ENCODE measurements at regions not wholly inside any gene's neighbourhood (a gene's known extent, or its start where the extent isn't known, plus 50 kb on each side); places are given as distances from the start of the nearest gene placed in this dataset.

- no peak for ATAC-seq
- TF ChIP-seq POLR2A (IDR thresholded peaks at IDR 0.05): no peak
- TF ChIP-seq, protein P1, sequence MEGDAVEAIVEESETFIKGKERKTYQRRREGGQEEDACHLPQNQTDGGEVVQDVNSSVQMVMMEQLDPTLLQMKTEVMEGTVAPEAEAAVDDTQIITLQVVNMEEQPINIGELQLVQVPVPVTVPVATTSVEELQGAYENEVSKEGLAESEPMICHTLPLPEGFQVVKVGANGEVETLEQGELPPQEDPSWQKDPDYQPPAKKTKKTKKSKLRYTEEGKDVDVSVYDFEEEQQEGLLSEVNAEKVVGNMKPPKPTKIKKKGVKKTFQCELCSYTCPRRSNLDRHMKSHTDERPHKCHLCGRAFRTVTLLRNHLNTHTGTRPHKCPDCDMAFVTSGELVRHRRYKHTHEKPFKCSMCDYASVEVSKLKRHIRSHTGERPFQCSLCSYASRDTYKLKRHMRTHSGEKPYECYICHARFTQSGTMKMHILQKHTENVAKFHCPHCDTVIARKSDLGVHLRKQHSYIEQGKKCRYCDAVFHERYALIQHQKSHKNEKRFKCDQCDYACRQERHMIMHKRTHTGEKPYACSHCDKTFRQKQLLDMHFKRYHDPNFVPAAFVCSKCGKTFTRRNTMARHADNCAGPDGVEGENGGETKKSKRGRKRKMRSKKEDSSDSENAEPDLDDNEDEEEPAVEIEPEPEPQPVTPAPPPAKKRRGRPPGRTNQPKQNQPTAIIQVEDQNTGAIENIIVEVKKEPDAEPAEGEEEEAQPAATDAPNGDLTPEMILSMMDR (IDR thresholded peaks at IDR 0.05): no peak
- no peaks in the 10 kb centered on the region for H3K27me3 ChIP-seq
- H3K27ac ChIP-seq: no peak overlapping the region
- H3K4me3 ChIP-seq: no peak overlapping the region
- H3K36me3 ChIP-seq (replicated peaks in 1 of 2; ENCODE audit: insufficient read depth in 1 of 2, low read depth in 2 of 2): no peaks in the 10 kb centered on the region
- peaks cover 0 to 7% (median 0%) of the 10 kb centered on the region in 3 donors for H3K9me3 ChIP-seq
- 70 to 82% methylated on average over 5 of the region's 5 CpGs for WGBS, 2 donors
- H3K4me1 ChIP-seq: no peaks in the 10 kb centered on the region
- intact Hi-C loops (cut with DNase I): no loop called here
- no peak for DNase-seq
Measured at GRCh38 chr14:62347562-62348011, 585.4 kb downstream of the SNAPC1 start.

DNA sequence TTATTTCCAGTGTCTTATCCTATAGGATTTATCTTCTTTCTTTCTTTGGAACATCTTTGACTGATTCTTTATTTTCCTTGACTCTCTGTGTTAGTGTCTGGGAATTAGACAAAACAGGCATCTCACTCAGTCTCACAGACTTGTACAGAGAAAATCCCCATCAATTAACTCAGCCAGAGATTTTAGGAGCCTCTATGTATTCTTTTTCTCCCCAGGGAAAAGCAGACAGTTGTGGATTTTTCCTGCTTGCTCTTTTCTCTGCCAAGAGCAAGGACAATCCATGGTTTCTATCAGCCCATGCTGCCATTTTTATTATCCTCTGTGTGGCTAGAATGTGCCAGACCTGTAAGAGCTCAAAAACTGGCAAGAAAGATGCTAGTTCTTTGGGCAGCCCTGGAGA is 595.1 kb downstream of the SNAPC1 start:
- DNase-seq: no peak
- H3K27ac ChIP-seq: no peak overlapping the region
- no peaks in the 10 kb centered on the region for H3K4me1 ChIP-seq
- H3K9me3 ChIP-seq: peaks cover 0 to 15% (median 0%) of the 10 kb centered on the region in 3 donors
- TF ChIP-seq POLR2A (IDR thresholded peaks at IDR 0.05): no peak
- TF ChIP-seq, protein P1 (IDR thresholded peaks at IDR 0.05): no peak
- no peak overlapping the region for H3K4me3 ChIP-seq
- no peak for ATAC-seq
- no peaks in the 10 kb centered on the region for H3K27me3 ChIP-seq
- H3K36me3 ChIP-seq (replicated peaks in 1 of 2; ENCODE audit: insufficient read depth in 1 of 2, low read depth in 2 of 2): no peaks in the 10 kb centered on the region
- intact Hi-C loops (cut with DNase I): no loop called here

DNA sequence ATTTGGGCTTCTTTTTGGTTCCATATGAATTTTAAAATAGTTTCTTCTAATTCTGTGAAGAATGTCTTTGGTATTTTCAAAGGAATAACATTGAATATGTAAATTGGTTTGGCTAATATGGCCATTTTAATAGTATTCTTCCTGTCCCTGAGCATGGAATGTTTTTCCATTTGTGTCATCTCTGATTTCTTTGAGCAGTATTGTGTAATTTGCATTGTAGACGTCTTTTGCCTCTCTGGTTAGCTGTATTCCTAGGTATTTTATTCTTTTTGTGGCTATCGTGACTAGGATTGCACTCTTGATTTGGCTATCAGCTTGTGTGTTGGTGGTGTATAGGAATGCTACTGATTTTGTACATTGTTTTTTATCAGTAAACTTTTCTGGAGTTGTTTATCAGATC is 601.9 kb downstream of the SNAPC1 start:
- ATAC-seq (no peak), DNase-seq (no peak)
- 45 to 53% methylated on average over 2 of the region's 2 CpGs for WGBS, 2 donors
- TF ChIP-seq, protein P1 (IDR thresholded peaks at IDR 0.05): no peak
- TF ChIP-seq POLR2A (IDR thresholded peaks at IDR 0.05): no peak
- Histone ChIP-seq H3K27ac (no peak overlapping the region), H3K27me3 (no peaks in the 10 kb centered on the region), H3K36me3 (replicated peaks in 1 of 2; ENCODE audit: insufficient read depth in 1 of 2, low read depth in 2 of 2) (no peaks in the 10 kb centered on the region), H3K4me1 (no peaks in the 10 kb centered on the region), H3K4me3 (no peak overlapping the region), H3K9me3 (no peaks in the 10 kb centered on the region)
- intact Hi-C loops (cut with DNase I): no loop called here

GRCh38 chr14:62364800-62365280 is 602.6 kb downstream of the SNAPC1 start:
- no peak for DNase-seq
- Histone ChIP-seq H3K4me1 (no peaks in the 10 kb centered on the region), H3K27me3 (no peaks in the 10 kb centered on the region), H3K9me3 (no peaks in the 10 kb centered on the region), H3K4me3 (no peak overlapping the region), H3K36me3 (replicated peaks in 1 of 2; ENCODE audit: insufficient read depth in 1 of 2, low read depth in 2 of 2) (no peaks in the 10 kb centered on the region), H3K27ac (no peak overlapping the region)
- ATAC-seq: no peak
- 49 to 50% methylated on average over 4 of the region's 4 CpGs for WGBS, 2 donors
- no peak for TF ChIP-seq POLR2A (IDR thresholded peaks at IDR 0.05)
- TF ChIP-seq, protein P1 (IDR thresholded peaks at IDR 0.05): no peak
- intact Hi-C loops (cut with DNase I): no loop called here

DNA sequence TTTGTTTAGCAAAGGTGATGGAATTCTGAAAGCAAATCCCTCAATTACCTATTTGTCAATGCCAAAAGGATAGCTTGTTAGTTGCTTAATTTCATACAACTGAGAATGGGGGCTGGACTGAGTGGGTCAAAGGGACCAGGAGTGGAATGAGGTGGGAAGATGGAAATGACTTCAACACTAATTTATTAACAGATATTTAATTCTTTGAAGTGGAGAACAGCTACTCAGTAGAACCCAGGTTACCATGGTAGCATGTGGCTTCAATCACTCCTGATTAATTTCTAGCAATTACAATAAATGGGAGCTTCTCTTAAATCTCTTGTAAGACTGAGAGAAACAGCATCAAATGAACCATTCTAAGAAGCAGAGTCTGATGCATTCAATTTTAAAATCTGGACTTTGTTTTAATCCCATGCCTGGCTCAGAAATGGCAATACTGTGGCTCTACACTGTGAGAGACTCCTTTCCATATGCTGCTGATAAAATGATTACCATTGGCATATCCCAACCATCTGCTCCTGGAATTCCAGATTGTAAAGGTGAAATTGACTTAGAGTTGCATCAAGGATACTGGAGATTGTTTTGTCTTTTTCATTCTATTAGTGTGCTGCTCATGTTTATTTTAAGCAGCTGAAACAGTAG is 607.8 kb downstream of the SNAPC1 start:
- ATAC-seq (no peak), DNase-seq (no peak)
- Histone ChIP-seq H3K27ac (no peak overlapping the region), H3K4me1 (no peaks in the 10 kb centered on the region), H3K9me3 (no peaks in the 10 kb centered on the region), H3K36me3 (replicated peaks in 1 of 2; ENCODE audit: insufficient read depth in 1 of 2, low read depth in 2 of 2) (no peaks in the 10 kb centered on the region), H3K4me3 (no peak overlapping the region), H3K27me3 (no peaks in the 10 kb centered on the region)
- intact Hi-C loops (cut with DNase I): no loop called here
- TF ChIP-seq, protein P1 (IDR thresholded peaks at IDR 0.05): no peak
- TF ChIP-seq POLR2A (IDR thresholded peaks at IDR 0.05): no peak

All from body of pancreas (tissue), 4 donors.